SK-N-SH treated with all-trans-retinoic acid at 6 μM for 48 hours (cell line): ENCODE measurements at regions not wholly inside any gene's neighbourhood (a gene's known extent, or its start where the extent isn't known, plus 50 kb on each side); places are given as distances from the start of the nearest gene placed in this dataset.

Experiments used
- GLIS3 ChIP-seq: fragments of 250-450 bp; sonication (Bioruptor Pico); IDR thresholded peaks from 2 replicates; pipeline ENCODE4 v1.5.0; 2020; ENCODE audit warnings: mild to moderate bottlenecking, moderate library complexity
- RARB ChIP-seq: fragments of 250-450 bp; sonication (Bioruptor Pico); IDR thresholded peaks from 2 replicates; pipeline ENCODE4 v1.8.0; 2021; ENCODE audit warnings: mild to moderate bottlenecking, moderate library complexity
- SNAI2 ChIP-seq: fragments of 250-450 bp; sonication (Bioruptor Pico); IDR thresholded peaks from 2 replicates; pipeline ENCODE4 v1.5.0; 2020; ENCODE audit warnings: mild to moderate bottlenecking, moderate library complexity
- TCF4 ChIP-seq: fragments of 250-450 bp; sonication (Bioruptor Pico); IDR thresholded peaks from 2 replicates; pipeline ENCODE4 v1.8.0; 2021; ENCODE audit warnings: mild to moderate bottlenecking, moderate library complexity, borderline replicate concordance
- TF ChIP-seq, protein P1 (sequence below): fragments of 250-450 bp; sonication (Bioruptor Pico); IDR thresholded peaks from 2 replicates; pipeline ENCODE4 v1.5.1; 2021; ENCODE audit warnings: mild to moderate bottlenecking, moderate library complexity
- TF ChIP-seq, protein P2 (sequence below): fragments of 250-450 bp; sonication (Bioruptor Pico); IDR thresholded peaks from 2 replicates; pipeline ENCODE4 v1.8.0; 2020; ENCODE audit warnings: mild to moderate bottlenecking, moderate library complexity, borderline replicate concordance

- TF ChIP-seq GLIS3 (no peak), TCF4 (CRISPR knock-in tag) (no peak), RARB (CRISPR knock-in tag) (no peak), SNAI2 (CRISPR knock-in tag) (no peak)
- TF ChIP-seq, protein P1, sequence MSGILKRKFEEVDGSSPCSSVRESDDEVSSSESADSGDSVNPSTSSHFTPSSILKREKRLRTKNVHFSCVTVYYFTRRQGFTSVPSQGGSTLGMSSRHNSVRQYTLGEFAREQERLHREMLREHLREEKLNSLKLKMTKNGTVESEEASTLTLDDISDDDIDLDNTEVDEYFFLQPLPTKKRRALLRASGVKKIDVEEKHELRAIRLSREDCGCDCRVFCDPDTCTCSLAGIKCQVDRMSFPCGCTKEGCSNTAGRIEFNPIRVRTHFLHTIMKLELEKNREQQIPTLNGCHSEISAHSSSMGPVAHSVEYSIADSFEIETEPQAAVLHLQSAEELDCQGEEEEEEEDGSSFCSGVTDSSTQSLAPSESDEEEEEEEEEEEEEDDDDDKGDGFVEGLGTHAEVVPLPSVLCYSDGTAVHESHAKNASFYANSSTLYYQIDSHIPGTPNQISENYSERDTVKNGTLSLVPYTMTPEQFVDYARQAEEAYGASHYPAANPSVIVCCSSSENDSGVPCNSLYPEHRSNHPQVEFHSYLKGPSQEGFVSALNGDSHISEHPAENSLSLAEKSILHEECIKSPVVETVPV (CRISPR knock-in tag) = no peak
- TF ChIP-seq, protein P2, sequence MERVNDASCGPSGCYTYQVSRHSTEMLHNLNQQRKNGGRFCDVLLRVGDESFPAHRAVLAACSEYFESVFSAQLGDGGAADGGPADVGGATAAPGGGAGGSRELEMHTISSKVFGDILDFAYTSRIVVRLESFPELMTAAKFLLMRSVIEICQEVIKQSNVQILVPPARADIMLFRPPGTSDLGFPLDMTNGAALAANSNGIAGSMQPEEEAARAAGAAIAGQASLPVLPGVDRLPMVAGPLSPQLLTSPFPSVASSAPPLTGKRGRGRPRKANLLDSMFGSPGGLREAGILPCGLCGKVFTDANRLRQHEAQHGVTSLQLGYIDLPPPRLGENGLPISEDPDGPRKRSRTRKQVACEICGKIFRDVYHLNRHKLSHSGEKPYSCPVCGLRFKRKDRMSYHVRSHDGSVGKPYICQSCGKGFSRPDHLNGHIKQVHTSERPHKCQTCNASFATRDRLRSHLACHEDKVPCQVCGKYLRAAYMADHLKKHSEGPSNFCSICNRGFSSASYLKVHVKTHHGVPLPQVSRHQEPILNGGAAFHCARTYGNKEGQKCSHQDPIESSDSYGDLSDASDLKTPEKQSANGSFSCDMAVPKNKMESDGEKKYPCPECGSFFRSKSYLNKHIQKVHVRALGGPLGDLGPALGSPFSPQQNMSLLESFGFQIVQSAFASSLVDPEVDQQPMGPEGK (CRISPR knock-in tag) = no peak
Observed at GRCh38 chr6:92047152-92047850, 1372.1 kb downstream of the EPHA7 start.
